SIG-M5 treated with dmso at 0.1 percent for 504 hours (cell line): ENCODE measurements at regions not wholly inside any gene's neighbourhood (a gene's known extent, or its start where the extent isn't known, plus 50 kb on each side); places are given as distances from the start of the nearest gene placed in this dataset.

Source experiments
- DNase-seq: peaks from one replicate; lab custom pipeline; 2025; ENCODE audit not compliant: unreplicated experiment; lab: John Stamatoyannopoulos, UW

GRCh38 chr9:106634183-106634582 is 228.8 kb upstream of the ZNF462 start:
- no peak for DNase-seq

GRCh38 chr9:106634641-106635040 is 228.3 kb upstream of the ZNF462 start:
- no peak for DNase-seq

DNA sequence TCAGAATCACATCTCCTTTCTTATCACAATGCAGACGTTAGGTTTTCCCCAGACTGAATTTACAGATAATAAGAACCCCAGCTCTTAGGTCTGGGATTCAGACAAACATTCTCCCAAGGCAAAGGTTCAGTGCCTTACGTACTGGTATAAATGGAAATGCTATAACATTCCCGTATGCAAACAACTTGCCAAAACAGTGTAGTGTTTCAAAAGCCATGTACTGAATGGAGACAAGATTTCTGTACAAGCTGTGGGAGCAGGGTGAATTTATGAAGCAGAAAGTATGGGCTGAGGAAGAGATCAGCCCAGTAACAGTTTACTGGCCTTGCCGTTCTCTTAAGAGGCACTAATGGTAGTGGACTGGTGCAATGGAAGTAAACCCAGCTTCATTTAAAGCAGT is 225.5 kb upstream of the ZNF462 start:
- no peak for DNase-seq

- DNase-seq: no peak
Measured at GRCh38 chr9:106639873-106640568, 222.9 kb upstream of the ZNF462 start.

DNA sequence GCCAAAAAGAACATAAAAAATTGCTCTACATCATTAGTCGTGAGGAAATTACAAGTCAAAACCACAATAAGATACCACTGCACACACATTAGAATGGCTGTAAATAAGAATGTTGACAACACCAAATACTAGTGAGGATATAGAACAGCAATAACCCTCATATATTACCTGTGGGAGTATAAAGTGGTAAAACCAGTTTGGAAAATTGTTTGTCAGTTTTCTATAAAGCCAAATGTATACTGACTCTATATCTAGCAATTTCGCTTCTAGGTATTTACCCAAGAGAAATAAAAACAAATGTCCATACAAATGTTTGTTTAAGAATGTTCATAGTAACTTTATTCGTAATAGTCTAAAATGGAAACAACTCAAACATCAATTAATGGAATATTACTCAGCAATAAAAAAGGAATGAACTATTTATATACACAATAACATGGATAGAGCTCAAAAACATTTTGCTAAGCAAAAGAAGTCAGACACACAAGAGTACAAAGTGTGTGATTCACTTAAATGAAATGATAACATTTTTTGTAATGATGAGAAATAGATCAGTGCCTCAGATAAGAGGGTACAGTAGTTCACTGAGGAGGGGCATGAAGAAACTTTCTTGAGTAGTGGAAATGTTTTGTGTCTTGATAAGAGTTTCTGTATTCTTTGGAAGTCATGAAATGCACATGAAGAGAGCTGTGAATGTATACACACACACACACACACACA is 219.6 kb upstream of the ZNF462 start:
- no peak for DNase-seq

DNA sequence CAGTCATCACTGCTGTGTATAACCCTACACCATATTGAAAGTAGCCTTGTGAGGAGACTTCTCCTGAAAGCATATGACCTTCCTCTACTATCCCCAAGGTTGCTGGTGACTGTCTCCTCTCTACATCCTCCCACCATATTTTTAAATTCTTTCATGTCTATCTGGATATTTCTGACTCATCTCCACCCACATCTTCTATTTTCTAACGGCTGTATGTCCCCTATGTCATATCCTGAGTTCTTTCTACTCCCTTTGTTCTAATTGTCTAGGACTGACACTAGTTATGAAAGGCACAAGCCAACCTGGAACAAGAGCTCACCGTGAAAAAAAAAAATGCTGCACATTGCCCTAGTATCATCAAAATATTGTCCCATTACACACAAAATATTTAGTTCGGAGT is 218.3 kb upstream of the ZNF462 start:
- no peak for DNase-seq

DNA sequence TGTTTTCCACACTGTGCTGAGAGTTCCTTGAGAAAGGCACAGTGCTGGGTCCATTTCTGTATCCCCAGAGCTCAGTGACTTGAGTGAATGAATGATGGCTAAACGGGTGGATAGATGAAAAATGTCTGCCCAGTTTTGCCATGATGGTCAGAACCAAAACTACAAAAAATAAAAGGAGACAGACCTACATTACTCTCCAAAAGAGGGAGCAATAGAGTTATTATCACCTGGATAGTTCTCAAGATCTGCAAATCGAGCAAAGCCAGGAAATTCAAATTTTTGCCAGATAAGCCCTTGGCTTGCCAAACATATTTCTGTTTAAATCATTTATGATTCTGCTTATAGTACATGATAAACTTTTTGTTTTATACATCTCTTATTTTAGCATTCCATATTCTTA is 214.2 kb upstream of the ZNF462 start:
- DNase-seq: no peak

- DNase-seq: no peak
Measured at GRCh38 chr9:106649664-106650063, 213.3 kb upstream of the ZNF462 start.

DNA sequence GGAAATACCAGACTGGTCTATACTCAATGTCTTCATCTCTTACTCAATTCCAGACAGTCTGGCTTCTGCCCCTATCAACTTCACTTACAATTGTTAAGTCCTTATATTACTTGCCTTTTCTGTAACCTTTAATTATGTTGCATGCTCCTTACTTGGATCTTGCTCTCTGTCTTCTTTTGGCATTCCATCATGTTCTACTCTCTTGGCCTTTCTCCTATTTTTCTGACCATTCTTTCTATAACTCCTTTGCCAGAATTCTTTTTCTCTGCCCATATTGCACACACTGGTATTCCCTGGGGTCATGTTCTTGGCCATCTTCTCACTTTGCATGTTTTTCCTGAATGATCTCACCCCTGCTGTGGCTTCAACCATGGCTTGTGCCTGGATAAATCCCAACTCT is 209.8 kb upstream of the ZNF462 start:
- no peak for DNase-seq

GRCh38 chr9:106655966-106656365 is 207.0 kb upstream of the ZNF462 start:
- DNase-seq: no peak

- no peak for DNase-seq
Measured at GRCh38 chr9:106657926-106658325, 205.0 kb upstream of the ZNF462 start.

DNA sequence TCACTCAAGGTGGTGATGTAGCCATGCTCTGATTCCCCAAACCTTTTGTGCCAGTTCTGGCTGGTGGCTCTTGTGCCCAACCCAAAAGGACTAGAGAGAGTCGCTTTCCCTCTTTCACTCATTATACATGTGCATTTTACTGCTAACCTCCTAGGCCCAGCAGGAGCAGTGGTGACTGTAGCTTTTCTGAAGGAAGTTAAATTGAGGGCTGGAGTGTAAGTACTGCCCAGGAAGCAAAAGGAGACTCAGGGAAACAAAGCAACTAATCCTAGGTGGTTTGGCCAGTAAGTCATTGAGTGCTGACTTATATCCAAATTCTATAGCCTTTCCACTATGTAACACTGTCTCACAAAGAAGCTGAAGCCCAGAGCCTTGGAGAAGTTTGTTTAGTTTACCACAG is 194.4 kb upstream of the ZNF462 start:
- no peak for DNase-seq

DNA sequence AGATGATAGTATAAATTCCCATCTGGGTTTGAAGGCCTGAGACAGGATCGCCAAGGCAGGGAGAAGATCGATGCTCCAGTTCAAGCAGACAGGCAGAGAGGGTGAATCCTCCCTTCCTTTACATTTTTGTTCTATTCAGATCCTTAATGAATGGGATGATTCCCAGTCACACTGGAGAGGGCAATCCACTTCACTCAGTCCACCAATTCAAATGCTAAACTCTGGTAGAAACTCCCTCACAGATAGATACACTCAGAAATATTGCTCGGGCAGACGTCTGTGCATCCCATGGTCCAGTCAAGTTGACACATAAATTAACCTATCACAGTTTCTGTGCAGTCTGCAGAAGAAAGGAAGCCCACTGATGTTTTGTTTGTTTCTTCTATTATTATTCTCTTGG is 193.1 kb upstream of the ZNF462 start:
- no peak for DNase-seq

DNA sequence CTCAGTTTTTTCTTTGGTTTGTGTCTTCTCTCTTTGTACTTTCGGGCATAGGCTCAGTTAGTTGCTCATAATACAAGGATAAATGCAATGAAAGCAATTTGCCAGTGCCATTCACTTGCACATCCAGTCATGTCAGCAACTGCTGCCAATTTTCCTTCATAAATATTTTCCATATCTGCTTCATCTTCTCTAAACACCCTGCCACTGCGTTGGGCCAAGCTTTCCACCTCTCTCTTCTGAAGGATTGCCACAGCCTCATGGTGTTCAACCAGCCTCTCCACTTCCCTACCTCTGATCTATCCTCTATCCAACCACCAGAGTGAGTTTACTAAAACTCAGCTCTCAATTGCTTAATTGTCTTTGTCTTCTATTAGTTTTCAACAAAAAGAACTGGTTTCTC is 192.5 kb upstream of the ZNF462 start:
- peak; percentile 17 for DNase-seq

GRCh38 chr9:106675780-106676179 is 187.2 kb upstream of the ZNF462 start:
- no peak for DNase-seq

DNA sequence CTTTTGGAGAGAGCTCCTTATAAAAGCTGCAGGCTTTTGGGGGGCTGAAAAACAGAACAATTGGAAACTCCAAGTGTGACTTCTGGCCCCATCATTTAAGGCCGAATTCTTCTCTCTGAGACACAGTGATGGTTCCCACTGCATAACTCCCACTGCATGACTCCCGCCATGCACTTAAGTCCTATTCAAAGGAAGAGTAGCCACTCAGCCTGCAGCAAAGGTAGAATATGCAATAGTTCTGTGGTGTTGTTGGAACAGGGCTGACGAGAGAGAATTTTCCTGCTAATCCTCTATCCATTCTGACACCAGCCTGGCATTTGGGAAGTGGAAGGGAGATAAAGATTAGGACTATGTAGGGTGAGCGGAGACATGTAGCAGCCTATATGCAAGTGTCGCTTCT is 185.6 kb upstream of the ZNF462 start:
- no peak for DNase-seq

GRCh38 chr9:106677830-106678229 is 185.1 kb upstream of the ZNF462 start:
- no peak for DNase-seq

DNA sequence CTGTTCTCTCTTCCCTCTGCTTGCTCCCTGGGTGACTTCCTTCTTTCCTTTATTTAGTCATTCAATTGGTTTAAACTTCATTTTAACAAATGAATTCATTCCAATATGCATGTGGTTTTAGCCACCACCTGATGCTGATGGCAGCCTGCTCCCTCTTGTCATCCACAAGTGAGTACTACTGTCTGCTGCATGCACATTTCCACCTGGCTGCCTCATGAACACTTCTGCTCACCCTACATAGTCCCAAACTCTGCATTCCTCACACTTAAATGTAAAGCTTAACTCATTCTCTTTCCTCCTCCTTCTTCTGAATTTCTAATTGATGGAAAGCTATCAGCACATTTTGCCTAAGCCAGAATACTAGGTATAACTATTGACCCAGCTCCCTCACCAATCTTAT is 184.7 kb upstream of the ZNF462 start:
- no peak for DNase-seq

- DNase-seq: no peak
Measured at GRCh38 chr9:106682420-106682819, 180.5 kb upstream of the ZNF462 start.

GRCh38 chr9:106683454-106683853 is 179.5 kb upstream of the ZNF462 start:
- no peak for DNase-seq

DNA sequence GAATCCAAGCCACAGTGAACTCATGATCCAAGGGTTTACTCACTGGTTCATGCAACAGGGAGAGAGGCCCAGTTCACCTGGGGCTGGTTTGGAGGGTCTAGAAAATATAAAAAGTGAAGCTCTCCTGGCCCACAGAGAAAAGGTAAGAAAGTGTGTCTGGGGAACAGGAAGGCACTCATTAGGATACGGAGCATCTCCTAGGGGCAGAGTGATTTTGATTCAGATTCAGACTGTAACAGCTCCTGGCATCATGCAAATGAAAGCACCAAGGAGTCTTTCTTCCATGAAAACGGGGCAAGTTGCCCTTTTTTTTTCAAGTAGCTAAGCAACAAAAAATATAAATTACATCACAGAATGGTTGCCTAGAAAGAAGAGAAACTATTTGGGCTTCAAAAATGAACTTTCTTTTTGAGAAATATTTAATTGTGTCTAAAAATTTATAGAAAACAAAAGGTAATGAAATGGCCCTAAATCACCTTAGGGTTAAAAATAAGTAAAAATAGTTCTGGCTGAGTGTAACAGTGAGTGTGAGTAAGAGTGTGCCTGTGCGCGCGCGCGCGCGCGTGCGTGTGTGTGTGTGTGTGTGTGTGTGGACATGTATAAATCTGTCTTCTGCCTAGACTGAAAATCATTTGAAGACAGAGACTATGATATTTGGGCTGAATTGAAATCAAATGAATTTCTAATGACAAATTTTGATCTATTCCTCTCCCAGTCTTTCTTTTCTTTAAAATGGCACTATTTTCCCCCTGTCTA is 177.8 kb upstream of the ZNF462 start:
- no peak for DNase-seq

- DNase-seq: no peak
Measured at GRCh38 chr9:106689089-106689488, 173.9 kb upstream of the ZNF462 start.
